Keratinocyte (primary cell): ENCODE measurements at regions not wholly inside any gene's neighbourhood (a gene's known extent, or its start where the extent isn't known, plus 50 kb on each side); places are given as distances from the start of the nearest gene placed in this dataset.

Experiments
- DNase-seq: peaks from one replicate; pipeline ENCODE4 v3.0.0-alpha.2; 2011; ENCODE audit warnings: low read depth, missing footprints, low spot score
- FAIRE-seq: peaks from 2 replicates; lab custom pipeline; 2011; peaks lifted over from hg19 to GRCh38; lab: Jason Lieb, UNC
- H2AFZ ChIP-seq: 2 replicates; pipeline ENCODE4 v1.6.0; 2012; ENCODE audit warnings: low read length, control low read depth, inconsistent platforms; ENCODE audit not compliant: control insufficient read depth
- H3K27ac ChIP-seq: 2 replicates; pipeline ENCODE4 v1.5.1; 2011; ENCODE audit warnings: low read length; ENCODE audit not compliant: control insufficient read depth, insufficient read depth
- H3K27me3 ChIP-seq: 3 replicates; pipeline ENCODE4 v1.6.0; 2011; ENCODE audit warnings: low read length; ENCODE audit not compliant: control insufficient read depth, insufficient read depth; ENCODE audit errors: extremely low read depth
- H3K36me3 ChIP-seq, 2 experiments: 2 replicates in 1 of 2; 3 replicates in 1 of 2; pipeline ENCODE4 v1.5.1; 2011; ENCODE audit warnings: low read length in 2 of 2, mild to moderate bottlenecking in 1 of 2; ENCODE audit not compliant: control insufficient read depth in 2 of 2, insufficient read depth in 2 of 2; ENCODE audit errors: extremely low read depth in 1 of 2
- H3K4me1 ChIP-seq: 3 replicates; pipeline ENCODE4 v1.5.1; 2011; ENCODE audit warnings: low read length; ENCODE audit not compliant: control insufficient read depth, insufficient read depth; ENCODE audit errors: extremely low read depth
- H3K4me2 ChIP-seq: 3 replicates; pipeline ENCODE4 v1.6.0; 2011; ENCODE audit warnings: low read depth, low read length; ENCODE audit not compliant: control insufficient read depth, insufficient read depth; ENCODE audit errors: extremely low read depth
- H3K4me3 ChIP-seq, 3 experiments: fragments of 200-600 bp in 1 of 3; sonication (generic) in 1 of 3; 2 replicates in 2 of 3; 3 replicates in 1 of 3; pipeline ENCODE4 v1.5.1; 2011 to 2016; ENCODE audit warnings: low read length in 3 of 3, mild to moderate bottlenecking in 3 of 3, control low read depth in 2 of 3, inconsistent platforms in 1 of 3, low read depth in 1 of 3, mixed read lengths in 1 of 3, mixed run types in 1 of 3, moderate library complexity in 1 of 3; ENCODE audit not compliant: control insufficient read depth in 2 of 3, insufficient read depth in 2 of 3; ENCODE audit errors: extremely low read depth in 1 of 3
- H3K79me2 ChIP-seq: 2 replicates; pipeline ENCODE4 v1.6.0; 2012; ENCODE audit warnings: low read length; ENCODE audit not compliant: control insufficient read depth, insufficient read depth
- H3K9ac ChIP-seq: 3 replicates; pipeline ENCODE4 v1.6.0; 2011; ENCODE audit warnings: low read length; ENCODE audit not compliant: control insufficient read depth, insufficient read depth; ENCODE audit errors: extremely low read depth
- H3K9me1 ChIP-seq: 3 replicates; pipeline ENCODE4 v1.6.0; 2011; ENCODE audit warnings: low read length; ENCODE audit not compliant: control insufficient read depth, insufficient read depth; ENCODE audit errors: extremely low read depth
- H3K9me3 ChIP-seq: 2 replicates; pipeline ENCODE4 v1.5.1; 2012; ENCODE audit warnings: low read depth, low read length; ENCODE audit not compliant: control insufficient read depth
- H4K20me1 ChIP-seq: 3 replicates; pipeline ENCODE4 v1.6.0; 2011; ENCODE audit warnings: low read length; ENCODE audit not compliant: control insufficient read depth, insufficient read depth; ENCODE audit errors: extremely low read depth
- CTCF ChIP-seq, 3 experiments: IDR thresholded peaks in 1 of 3; conservative IDR thresholded peaks in 1 of 3; optimal IDR thresholded peaks in 1 of 3; 2 replicates in 2 of 3; 3 replicates in 1 of 3; pipeline versions ENCODE3 to v1.5.1; 2011; ENCODE audit warnings: low read length in 3 of 3, mild to moderate bottlenecking in 3 of 3, moderate library complexity in 2 of 3, control low read depth in 1 of 3, inconsistent platforms in 1 of 3; ENCODE audit not compliant: insufficient read depth in 2 of 3; ENCODE audit errors: extremely low read depth in 1 of 3
- EZH2 ChIP-seq: IDR thresholded peaks from one replicate; pipeline ENCODE4 v1.6.1; 2012; ENCODE audit warnings: inconsistent platforms, mild to moderate bottlenecking, low read length, moderate library complexity
- dilution Hi-C: fragments of 300-500 bp; cut with MboI; formaldehyde crosslinking; loops from one replicate; pipeline ENCODE4 v1.7.0; 2020; ENCODE audit warnings: low sequenced_read_pairs; ENCODE audit not compliant: extremely low pct_ligation_motif_present

DNA sequence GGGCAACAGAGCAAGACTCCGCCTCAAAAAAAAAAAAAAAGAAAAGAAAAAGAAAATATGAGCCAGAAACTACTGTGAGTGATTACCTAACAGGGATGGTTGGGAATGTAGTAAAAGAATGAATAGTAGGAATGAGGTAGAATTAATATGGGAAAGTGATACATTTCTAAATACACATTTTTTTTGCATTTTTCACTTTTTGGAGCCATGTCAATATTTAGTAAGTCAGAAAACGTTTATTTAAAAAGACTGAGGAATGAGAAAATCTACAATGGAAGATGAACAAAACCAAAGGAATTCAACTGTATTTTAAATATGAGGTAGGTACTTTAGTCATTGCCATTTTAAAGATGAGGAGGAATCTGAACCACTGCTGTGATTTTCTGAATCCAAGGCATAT lies 817.2 kb upstream of the CADM2 start:
- H3K9me3 ChIP-seq: no peaks in the 10 kb centered on the region
- H4K20me1 ChIP-seq: no peaks in the 10 kb centered on the region
- H3K79me2 ChIP-seq: no peaks in the 10 kb centered on the region
- no peak overlapping the region for H3K4me2 ChIP-seq
- H3K9me1 ChIP-seq: no peaks in the 10 kb centered on the region
- TF ChIP-seq EZH2: no peak
- no peak for TF ChIP-seq CTCF (optimal IDR thresholded peaks at IDR 0.05 in 1 of 3, IDR thresholded peaks at IDR 0.05 in 1 of 3, conservative IDR thresholded peaks at IDR 0.05 in 1 of 3; ENCODE audit: extremely low read depth in 1 of 3, insufficient read depth in 2 of 3, low read length in 3 of 3)
- H3K9ac ChIP-seq: no peak overlapping the region
- H3K36me3 ChIP-seq: no peaks in the 10 kb centered on the region
- H3K4me3 ChIP-seq: no peak overlapping the region
- DNase-seq (no peak), FAIRE-seq (no peak)
- H3K4me1 ChIP-seq: no peaks in the 10 kb centered on the region
- no peak overlapping the region for H2AFZ ChIP-seq
- no peaks in the 10 kb centered on the region for H3K27me3 ChIP-seq
- dilution Hi-C loops: no loop called here
- H3K27ac ChIP-seq: no peak overlapping the region

DNA sequence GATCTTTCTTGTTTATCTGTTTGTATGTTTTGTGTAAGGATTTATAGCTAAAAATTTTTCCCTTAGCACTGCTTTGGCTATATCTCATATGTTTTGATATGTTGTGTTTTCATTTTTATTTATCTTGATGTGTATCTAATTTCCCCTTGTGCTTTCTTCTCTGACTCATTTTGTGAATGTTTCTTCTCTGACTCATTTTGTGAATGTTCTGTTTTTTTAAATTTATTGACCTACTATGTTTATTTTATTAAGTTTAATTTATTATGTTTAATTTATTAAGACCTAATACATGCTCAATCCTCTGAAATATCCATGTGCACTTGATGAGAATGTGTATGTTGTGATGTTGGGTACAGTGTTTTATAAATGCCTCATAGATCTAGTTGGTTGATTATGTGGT lies 793.5 kb upstream of the CADM2 start:
- Histone ChIP-seq H3K9ac (no peak overlapping the region), H3K4me3 (no peak overlapping the region), H3K9me1 (no peaks in the 10 kb centered on the region), H4K20me1 (no peaks in the 10 kb centered on the region), H3K36me3 (no peaks in the 10 kb centered on the region), H3K4me1 (no peaks in the 10 kb centered on the region), H3K4me2 (no peak overlapping the region), H3K79me2 (no peaks in the 10 kb centered on the region), H3K27ac (no peak overlapping the region), H3K27me3 (no peaks in the 10 kb centered on the region), H2AFZ (no peak overlapping the region), H3K9me3 (no peaks in the 10 kb centered on the region)
- TF ChIP-seq EZH2: no peak
- TF ChIP-seq CTCF (optimal IDR thresholded peaks at IDR 0.05 in 1 of 3, IDR thresholded peaks at IDR 0.05 in 1 of 3, conservative IDR thresholded peaks at IDR 0.05 in 1 of 3; ENCODE audit: extremely low read depth in 1 of 3, insufficient read depth in 2 of 3, low read length in 3 of 3): no peak
- FAIRE-seq: no peak
- no peak for DNase-seq
- dilution Hi-C loops: no loop called here
